ENCODE measurements at regions not wholly inside any gene's neighbourhood (a gene's known extent, or its start where the extent isn't known, plus 50 kb on each side); places are given as distances from the start of the nearest gene placed in this dataset.

DNA sequence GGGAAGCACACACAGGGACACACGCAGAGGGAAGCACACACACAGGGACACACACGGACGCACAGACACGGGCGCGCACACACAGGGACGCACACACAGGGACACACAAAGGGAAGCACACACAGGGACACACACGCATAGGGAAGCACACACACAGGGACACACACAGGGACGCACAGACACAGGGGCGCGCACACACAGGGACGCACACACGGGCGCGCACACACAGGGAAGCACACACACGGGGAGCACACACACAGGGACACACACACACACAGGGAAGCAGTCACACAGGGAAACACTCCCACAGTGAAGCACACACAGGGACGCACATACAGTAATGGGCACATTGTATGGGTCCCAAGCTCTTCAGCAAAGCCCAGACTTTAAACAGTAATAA lies 685.3 kb downstream of the TRIML1 start:
- DNase-seq (ENCODE audit: low read depth in 2 of 2), result no peak

DNA sequence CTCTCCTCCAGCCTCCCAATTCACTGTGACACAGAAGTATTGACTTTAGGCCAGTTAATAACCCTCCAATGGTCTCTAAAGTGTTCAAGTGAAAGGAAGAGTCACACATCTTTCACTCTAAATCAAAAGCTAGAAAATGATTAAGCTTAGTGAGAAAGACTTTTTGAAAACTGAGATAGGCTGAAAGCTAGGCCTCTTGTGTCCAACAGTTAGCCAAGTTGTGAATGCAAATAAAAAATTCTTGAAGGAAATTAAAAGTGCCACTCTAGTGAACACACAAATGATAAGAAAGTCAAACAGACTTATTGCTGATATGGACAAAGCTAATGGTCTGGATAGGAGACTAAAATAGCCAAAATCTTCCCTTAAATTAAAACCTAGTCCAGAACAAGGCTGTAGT lies 687.2 kb downstream of the TRIML1 start:
- DNase-seq (ENCODE audit: low read depth in 2 of 2), result no peak

DNA sequence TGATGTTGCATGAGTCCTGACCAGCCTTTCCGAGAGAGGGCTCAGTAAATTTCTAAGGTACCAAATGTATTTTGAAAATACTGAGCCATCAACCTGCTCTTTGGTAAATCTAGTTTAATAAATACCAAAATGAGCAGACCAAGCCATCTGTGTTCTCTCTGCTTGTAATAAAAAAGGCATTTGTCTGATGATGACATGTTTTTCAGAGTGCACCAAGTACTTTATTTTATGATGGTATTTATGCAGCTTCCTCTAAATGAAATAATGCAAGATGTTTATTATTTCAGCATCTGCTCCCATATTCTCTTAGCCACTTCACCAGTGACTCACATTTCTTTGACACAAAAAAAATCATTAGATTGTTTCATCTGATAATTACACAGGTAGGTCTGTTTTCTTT lies 700.5 kb downstream of the TRIML1 start:
- no peak for DNase-seq (ENCODE audit: low read depth in 2 of 2)

DNA sequence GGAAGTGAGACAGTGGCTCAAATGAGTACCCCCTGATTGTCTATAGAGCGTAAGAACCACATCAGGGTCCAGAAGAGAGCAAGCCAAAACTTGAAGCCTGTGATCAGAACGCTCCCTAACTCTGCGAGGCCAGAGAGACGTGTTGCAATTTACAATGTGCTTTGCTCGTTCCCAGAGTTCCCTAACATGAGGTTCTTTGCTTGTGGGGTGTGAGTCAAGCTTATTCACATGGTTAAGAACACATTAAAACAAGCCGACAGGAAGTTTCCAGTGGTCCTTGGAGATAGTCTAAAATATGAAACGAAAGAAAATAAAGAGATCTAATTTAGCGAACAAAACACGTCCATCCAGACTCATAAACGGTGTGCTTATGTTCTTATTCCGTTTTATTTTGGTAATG lies 702.3 kb downstream of the TRIML1 start:
- DNase-seq (ENCODE audit: low read depth in 2 of 2), result no peak

DNA sequence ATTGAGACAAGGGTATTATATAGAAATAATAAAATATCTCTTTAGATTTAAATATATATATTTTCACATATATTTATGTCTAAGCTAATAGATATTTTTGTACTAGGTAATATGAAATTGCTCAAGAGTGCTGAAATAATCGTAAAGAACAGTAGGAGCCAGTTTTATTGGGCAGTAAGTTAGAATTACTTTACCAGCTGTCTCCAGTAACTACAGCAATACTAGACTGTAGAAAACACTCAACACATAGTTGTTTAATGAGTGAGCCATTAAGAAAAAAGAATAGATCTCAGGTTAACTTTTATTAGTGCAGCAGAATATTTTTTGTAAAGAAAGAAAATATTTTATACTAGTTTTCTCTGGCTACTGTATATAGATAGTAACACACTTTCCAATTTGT lies 715.2 kb downstream of the TRIML1 start:
- no peak for DNase-seq (ENCODE audit: low read depth in 2 of 2)

DNA sequence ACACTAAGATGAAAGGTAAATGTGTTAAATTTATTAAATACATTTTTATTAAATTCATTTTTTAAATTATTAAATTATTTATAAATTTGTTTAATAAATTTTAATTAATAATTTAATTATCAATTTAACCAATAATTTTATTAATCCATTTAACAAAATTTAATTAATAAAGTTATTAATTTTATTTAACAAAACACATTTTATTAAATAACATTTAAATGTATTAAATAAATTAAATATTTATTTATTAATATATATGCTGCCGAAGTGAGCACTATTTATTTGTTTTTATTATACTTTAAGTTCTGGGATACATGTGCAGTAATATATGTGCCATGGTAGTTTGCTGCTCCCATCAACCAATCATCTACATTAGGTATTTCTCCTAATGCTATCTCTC lies 719.5 kb downstream of the TRIML1 start:
- no peak for DNase-seq (ENCODE audit: low read depth in 2 of 2)

DNA sequence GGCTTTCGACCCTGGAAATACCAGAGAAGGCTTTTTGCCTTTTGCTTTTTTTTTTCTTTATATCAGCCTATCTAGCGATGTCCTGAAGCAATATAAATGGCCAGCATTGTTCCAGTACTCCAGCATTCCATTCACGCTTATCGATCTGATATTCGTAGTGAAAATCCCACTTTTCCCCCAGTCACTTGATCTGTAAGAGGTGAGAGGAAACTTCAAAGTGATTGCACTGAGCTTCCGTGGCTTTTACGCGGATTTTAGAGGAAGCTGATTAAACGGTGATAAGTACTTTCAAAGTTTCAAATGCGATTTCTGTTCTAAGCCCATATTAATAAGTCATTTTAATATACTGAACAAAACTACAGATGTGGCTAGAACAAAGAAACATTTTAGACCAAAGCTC lies 725.5 kb downstream of the TRIML1 start:
- DNase-seq (ENCODE audit: low read depth in 2 of 2), result no peak

DNA sequence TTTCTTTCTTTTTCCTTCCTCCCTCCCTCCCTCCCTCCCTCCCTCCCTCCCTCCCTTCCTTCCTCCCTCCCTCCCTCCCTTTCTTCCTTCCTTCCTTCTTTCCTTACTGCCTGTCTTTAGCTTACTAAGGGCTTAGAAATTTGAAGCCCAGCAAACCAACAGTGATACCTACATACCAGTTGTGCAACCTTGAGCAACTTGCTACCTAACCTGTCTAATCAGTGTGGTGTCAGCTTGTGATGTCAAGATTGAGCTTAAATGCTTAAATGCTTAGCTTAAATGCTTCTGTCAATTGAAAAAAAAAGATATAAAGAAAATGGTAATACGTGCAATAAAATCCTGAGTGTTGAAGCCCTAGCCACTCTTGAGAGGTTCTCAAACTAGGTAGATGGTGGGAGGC lies 728.6 kb downstream of the TRIML1 start:
- DNase-seq (ENCODE audit: low read depth in 2 of 2), result no peak

DNA sequence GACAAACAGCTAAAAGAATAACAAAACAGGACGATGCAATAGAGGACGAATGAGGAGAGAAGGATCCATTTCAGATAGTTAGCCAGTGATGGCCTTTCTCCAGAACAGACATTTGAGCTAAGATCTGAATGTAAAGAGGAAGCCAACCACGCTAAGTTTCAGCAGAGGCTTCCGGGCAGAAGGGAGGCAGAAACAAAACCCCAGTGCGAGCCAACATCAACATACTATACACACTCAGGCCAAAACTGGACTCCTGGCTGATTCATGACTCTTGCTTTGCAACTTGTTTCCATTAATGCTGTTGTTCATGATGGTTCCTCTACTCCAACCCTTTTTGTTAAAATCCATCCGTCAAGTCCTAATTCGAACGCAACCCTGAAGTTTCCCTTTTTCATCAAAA lies 730.3 kb downstream of the TRIML1 start:
- no peak for DNase-seq (ENCODE audit: low read depth in 2 of 2)

DNA sequence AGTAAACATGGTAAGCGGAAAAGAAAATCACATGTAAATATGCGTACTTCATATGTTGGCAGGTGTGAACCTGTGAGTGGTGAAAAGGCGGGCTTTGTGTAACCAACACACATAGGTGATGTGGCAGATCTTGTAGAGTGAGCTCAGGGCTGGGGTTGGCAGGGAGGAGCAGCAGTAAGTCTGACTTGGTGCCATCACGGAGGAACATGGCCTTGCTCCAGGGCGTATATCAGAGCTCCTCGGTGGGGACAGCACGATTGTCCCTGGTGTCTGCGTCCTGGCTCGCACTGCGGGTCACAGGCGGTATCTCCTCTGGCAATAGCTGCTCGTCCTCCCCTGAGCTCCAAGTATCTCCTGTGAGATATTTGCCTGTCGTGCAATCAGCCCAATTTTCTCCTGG lies 733.6 kb downstream of the TRIML1 start:
- DNase-seq (ENCODE audit: low read depth in 2 of 2), result no peak

DNA sequence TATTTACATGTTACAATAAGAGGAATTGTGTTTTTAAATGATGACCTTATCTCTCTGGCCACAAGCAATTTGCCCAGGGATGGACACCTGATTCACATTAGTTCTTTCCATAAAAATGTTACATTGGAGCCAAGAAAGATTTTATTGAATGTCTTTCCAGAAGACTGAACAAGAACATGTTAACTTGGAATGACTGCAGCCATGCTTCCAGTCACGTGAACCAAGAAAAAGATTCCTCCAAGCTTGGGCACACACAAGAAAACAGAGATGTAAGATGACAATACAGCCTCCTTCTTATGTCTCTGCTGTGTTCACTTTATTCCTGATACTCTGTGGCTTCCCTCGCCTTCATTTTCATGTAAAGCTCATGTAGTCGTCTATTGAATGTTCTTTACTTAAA lies 737.6 kb downstream of the TRIML1 start:
- DNase-seq (ENCODE audit: low read depth in 2 of 2), result no peak

DNA sequence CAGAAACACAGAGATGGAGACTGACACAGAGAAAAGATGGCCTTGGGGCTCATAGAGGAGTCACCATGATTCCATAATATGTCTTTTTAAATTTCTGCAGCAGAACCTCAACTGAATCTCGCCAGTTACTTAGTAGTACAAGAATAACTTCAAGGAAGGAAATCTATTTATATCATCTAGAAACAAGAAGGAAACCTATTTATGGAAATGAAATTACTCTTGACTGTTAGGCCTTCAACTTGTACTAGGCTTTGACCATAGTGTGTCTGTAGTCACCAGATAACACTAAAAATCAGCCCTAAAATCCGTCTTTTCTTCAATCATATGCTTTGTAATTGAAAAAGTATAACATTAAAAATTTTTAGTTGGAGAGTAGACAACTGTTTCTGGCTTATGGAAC lies 740.4 kb downstream of the TRIML1 start:
- DNase-seq (ENCODE audit: low read depth in 2 of 2), result no peak

DNA sequence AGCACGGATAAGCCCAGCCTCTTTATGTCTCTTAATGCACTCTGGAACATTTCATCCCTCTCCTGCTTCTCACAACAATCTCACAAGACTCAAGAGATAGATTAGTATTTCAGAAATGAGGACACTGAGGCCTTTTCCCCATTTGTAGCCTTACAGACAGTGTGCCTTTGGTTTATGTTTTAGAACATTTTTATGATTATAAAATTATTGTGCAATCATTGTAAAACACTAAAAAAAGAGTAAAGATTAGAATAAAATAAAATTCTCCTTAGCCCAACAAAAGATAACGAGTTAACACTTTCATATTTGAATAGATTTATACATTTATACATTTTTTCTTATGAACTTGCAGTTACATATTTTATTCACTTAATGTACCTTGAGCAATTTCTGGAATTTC lies 748.7 kb downstream of the TRIML1 start:
- no peak for DNase-seq (ENCODE audit: low read depth in 2 of 2)

DNA sequence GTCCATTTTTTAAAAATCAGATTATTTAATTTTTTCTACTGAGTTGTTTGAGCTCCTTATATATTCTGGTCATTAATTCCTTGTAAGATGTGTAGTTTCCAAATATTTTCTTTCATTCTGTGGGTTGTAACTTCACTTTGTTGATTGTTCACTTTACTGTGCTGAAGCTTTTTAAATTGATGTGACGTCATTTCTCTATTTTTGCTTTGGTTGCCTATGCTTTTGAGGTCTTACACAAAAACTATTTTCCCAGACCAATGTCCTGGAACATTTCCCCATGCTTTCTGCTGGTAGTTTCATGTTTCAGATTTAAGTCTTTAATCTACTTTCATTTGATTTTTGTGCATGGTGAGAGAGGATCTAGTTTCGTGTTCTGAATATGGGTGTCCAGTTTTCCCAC lies 753.6 kb downstream of the TRIML1 start:
- no peak for DNase-seq (ENCODE audit: low read depth in 2 of 2)

DNA sequence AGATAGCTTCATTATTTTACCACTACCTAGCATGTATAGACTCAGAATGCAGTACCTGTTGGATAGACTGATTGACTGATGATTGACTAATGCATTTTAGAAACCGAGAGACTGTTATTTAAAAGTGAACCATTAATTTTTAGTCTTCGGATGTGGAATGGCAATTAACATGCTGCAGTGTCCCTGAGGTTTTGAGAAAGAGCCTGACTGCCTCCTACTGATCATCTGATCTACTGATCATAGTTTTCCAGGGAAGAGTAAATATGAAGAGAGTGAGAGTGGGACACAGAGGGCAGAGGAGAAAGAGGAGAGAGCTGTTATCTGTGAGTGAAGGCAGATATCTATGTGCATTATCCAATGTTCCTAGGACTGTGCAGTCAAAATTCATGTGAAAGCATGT lies 764.7 kb downstream of the TRIML1 start:
- DNase-seq (ENCODE audit: low read depth in 2 of 2), result no peak

DNA sequence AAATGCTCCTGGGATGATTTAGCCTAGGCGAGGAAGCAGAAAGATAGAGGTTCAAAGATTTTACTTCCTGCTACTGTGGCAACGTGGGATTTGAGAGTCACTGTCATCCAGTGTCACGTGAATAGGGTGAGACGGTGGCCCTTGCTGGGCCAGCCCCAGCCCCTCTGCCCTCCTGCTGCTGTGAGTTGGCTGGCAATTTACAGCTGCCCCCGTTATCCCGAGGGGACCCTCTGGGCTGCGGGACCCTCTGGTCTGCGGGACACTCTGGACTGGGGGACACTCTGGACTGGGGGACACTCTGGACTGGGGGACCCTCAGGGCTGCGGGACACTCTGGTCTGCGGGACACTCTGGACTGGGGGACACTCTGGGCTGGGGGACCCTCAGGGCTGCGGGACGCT lies 765.4 kb downstream of the TRIML1 start:
- DNase-seq (ENCODE audit: low read depth in 2 of 2), result no peak

DNA sequence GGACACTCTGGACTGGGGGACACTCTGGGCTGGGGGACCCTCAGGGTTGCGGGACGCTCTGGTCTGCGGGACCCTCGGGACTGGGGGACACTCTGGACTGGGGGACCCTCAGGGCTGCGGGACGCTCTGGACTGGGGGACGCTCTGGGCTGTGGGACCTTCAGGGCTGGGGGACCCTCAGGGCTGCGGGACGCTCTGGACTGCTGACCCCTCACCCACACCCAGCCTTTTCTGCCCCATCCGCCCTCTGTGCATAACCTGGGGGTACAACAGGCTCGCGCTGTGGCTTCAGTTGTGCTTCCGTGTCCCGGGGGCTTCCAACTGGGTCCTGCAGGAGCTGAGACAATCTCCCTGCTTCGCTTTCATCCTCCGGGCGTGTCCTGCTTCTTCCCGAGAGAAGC lies 766.0 kb downstream of the TRIML1 start:
- no peak for DNase-seq (ENCODE audit: low read depth in 2 of 2)

DNA sequence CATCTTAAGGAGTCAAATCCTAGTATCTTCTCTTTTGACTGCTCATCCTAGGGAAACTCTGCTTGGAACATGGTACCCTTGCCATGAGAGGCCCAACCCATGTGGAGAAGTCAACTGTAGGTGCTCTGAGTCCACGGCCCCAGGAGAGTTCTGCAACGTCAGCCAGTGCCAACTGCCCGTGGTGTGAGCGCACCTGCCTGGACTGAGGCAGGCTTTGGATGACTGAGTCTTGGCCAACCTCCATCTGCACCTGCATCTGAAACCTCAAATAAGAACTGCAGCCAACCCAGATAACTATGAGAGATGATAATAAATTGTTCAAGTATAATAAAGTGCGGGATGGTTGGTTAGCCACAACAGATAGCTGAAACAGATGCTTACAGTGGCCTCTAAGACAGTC lies 772.0 kb downstream of the TRIML1 start:
- DNase-seq (ENCODE audit: low read depth in 2 of 2), result no peak

DNA sequence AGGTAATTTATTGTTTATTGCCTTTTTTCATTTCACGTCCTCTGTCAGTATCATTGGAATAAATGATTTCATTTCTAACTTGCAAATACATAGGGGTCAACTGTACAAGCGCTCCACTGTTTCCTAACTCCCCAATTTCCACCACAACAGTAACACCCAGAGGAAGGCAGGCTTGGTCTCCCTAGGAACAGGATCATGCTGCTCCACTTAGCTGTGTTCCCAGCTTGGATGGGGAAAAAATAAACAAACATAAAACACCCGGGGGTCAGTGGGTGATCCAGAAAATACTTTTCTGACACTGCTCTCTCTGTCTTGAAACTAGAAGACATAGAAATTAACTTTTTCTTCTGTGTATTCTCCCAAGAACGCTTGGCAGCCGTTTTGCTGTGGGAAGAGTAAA lies 772.5 kb downstream of the TRIML1 start:
- DNase-seq (ENCODE audit: low read depth in 2 of 2), result no peak

DNA sequence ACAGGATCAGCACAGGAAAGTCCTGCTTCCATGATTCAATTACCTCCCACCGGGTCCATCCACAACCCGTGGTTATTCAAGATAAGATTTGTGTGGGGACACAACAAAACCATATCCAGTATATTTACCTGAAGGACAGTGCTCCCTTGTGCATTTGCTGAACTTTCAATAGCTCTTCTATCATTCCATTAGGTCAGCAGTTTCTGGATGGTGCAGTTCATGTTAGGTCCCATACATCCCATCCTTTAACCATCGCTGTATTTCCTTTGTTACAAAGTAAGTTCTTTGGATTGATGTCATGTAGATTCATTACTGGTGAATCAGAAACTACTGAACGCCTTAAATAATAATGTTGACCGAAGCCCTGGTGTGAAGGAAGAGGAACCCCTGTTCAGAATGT lies 775.9 kb downstream of the TRIML1 start:
- DNase-seq (ENCODE audit: low read depth in 2 of 2), result no peak

DNA sequence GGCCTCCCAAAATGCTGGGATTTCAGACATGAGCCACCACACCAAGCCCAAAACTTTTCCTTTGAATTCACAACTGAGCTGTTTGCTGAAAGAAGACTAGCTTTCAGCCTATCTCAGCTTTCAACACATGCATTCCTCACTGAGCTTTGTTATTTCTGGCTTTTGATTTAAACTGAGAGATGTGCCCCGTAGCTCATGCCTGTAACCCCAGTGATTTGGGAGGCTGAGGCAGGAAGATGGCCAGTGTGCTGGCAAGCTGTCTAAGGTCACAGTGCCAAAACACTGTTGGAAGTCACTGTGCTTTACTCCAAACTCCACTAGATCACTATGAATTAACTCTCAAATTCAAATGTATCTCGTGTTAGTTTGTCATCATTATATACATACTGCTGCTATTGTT lies 779.5 kb downstream of the TRIML1 start:
- DNase-seq (ENCODE audit: low read depth in 2 of 2), result no peak

DNA sequence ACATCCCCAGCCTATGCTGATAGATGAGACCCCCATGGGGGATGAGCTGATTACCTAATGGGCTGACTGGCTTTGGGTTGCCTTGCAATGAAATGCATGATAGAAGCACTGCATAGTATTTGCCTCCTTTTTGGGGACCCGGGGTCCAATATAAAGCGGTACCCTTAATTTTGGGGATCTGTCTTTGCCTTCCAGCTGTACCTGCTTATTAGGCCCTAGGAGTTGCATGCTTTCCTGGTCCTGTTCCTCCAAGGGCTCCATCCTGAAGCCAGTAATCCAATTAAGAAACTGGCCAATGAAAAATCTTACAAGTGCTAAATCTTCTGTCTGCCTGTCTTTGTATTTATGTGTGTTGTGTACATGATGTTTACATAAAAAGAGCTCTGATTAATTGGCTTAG lies 791.6 kb downstream of the TRIML1 start:
- no peak for DNase-seq (ENCODE audit: low read depth in 2 of 2)

DNA sequence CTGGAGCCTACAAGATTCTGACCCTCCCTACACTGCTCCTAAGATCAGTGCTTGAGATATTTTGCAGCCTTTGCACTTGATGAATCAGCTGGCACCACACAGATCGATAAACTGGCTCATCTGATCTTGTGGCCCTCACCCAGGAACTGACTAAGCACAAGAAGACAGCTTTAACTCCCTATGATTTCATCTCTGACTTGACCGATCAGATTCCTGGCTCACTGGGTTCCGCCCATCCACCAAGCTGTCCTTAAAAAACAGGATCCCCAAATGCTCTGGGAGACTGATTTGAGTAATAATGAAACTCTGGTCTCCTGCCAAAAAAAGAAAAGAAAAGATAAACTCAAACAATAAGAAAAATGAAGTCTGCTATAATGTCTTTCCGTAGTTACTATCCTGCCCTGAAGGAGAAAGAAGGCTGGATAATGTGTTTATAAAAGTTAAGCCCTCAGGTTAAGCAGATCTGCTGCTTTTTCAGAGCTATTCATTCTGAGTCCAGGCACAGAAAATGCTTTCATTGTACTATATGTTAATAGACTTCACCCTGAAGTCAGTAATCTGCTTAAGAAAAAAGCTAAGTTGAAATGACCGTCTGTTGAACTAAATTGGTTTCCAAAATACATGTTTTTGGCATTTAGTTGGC lies 795.2 kb downstream of the TRIML1 start:
- DNase-seq (ENCODE audit: low read depth in 2 of 2), result no peak

DNA sequence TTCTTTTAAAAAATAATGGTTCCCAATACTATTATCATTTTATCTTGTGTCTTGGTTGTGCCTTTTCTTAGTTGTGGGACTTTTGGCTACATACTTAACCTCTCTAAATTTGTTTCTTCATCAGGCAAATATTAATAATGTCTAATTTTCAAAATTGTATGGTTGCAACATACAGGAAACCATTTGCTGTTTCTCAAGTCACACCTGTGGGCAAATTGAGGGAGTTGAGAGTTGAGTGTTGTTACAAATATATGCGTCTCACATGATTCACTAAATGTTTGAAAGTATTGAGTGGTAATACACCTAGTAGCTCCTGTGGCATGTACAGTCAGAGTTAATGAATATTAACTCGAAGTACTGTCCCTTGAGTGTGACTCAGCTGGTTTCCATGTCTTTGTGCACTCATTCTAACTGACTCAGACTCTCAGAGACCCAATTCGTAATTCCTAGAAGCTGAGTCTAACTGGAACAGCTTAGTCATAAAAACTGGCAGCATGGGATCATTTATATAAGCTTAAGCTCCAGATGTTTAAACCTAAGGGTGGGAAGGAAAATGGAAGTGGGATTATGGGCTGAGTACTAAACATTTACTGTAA lies 802.4 kb downstream of the TRIML1 start:
- no peak for DNase-seq (ENCODE audit: low read depth in 2 of 2)

Data from stimulated activated CD4-positive, alpha-beta T cell treated with anti-CD3 and anti-CD28 coated beads, Interleukin-1b, Interleukin-23, amount 100 ng/mL, for 4 hours (primary cell).